H9 (cell line): ENCODE measurements at regions not wholly inside any gene's neighbourhood (a gene's known extent, or its start where the extent isn't known, plus 50 kb on each side); places are given as distances from the start of the nearest gene placed in this dataset.

Experiments used
- DNase-seq: peaks from one replicate; pipeline ENCODE4 v3.0.0-alpha.2; 2017
- H2AFZ ChIP-seq: one replicate; pipeline ENCODE4 v1.6.1; 2013; ENCODE audit warnings: mild to moderate bottlenecking, low read length, control low read depth, moderate library complexity
- H2AK5ac ChIP-seq: 2 replicates; pipeline ENCODE4 v1.6.1; 2013; ENCODE audit warnings: low read length, control low read depth, mixed read lengths; ENCODE audit not compliant: insufficient read length
- H2BK120ac ChIP-seq: one replicate; pipeline ENCODE4 v1.6.1; 2013; ENCODE audit warnings: low read depth, mild to moderate bottlenecking, low read length, control low read depth, inconsistent platforms; ENCODE audit not compliant: poor library complexity, severe bottlenecking
- H2BK12ac ChIP-seq: 2 replicates; pipeline ENCODE4 v1.6.1; 2013; ENCODE audit warnings: low read length, control low read depth, mixed read lengths, low read depth; ENCODE audit not compliant: insufficient read length
- H2BK15ac ChIP-seq: 2 replicates; pipeline ENCODE4 v1.6.1; 2013; ENCODE audit warnings: low read depth, low read length, control low read depth
- H2BK20ac ChIP-seq: one replicate; pipeline ENCODE4 v1.6.1; 2013; ENCODE audit warnings: low read depth, mild to moderate bottlenecking, low read length, control low read depth, inconsistent platforms; ENCODE audit not compliant: poor library complexity, severe bottlenecking
- H2BK5ac ChIP-seq: 2 replicates; pipeline ENCODE4 v1.6.1; 2013; ENCODE audit warnings: low read length, control low read depth, mixed read lengths; ENCODE audit not compliant: insufficient read length
- H3K14ac ChIP-seq: 2 replicates; pipeline ENCODE4 v1.6.1; 2013; ENCODE audit warnings: low read length, control low read depth; ENCODE audit not compliant: insufficient read depth
- H3K18ac ChIP-seq: 2 replicates; pipeline ENCODE4 v1.6.1; 2013; ENCODE audit warnings: low read depth, mild to moderate bottlenecking, mixed read lengths, low read length, control low read depth; ENCODE audit not compliant: insufficient read length
- H3K23ac ChIP-seq: 2 replicates; pipeline ENCODE4 v1.6.1; 2013; ENCODE audit warnings: low read length, control low read depth, mixed read lengths, low read depth; ENCODE audit not compliant: insufficient read length
- H3K23me2 ChIP-seq: 2 replicates; pipeline ENCODE4 v1.6.1; 2013; ENCODE audit warnings: low read depth, mild to moderate bottlenecking, mixed read lengths, low read length, control low read depth; ENCODE audit not compliant: insufficient read length, poor library complexity, severe bottlenecking
- H3K27ac ChIP-seq: 2 replicates; pipeline ENCODE4 v1.5.1; 2013; ENCODE audit warnings: low read length, control low read depth, mixed read lengths, low read depth; ENCODE audit not compliant: insufficient read length
- H3K27me3 ChIP-seq: 2 replicates; pipeline ENCODE4 v1.6.1; 2013; ENCODE audit warnings: low read length, control low read depth, inconsistent platforms; ENCODE audit not compliant: insufficient read depth
- H3K4ac ChIP-seq: 2 replicates; pipeline ENCODE4 v1.6.1; 2013; ENCODE audit warnings: low read depth, mild to moderate bottlenecking, control low read depth, inconsistent platforms, low read length, moderate library complexity
- H3K4me1 ChIP-seq: 2 replicates; pipeline ENCODE4 v1.6.1; 2013; ENCODE audit warnings: low read length, control low read depth, inconsistent platforms; ENCODE audit not compliant: insufficient read depth
- H3K4me2 ChIP-seq: 2 replicates; pipeline ENCODE4 v1.6.1; 2013; ENCODE audit warnings: low read length, control low read depth, mixed read lengths; ENCODE audit not compliant: insufficient read length, insufficient read depth
- H3K56ac ChIP-seq: 2 replicates; pipeline ENCODE4 v1.6.1; 2013; ENCODE audit warnings: low read depth, mild to moderate bottlenecking, mixed read lengths, low read length, control low read depth; ENCODE audit not compliant: insufficient read length
- H3K79me1 ChIP-seq: 2 replicates; pipeline ENCODE4 v1.6.1; 2013; ENCODE audit warnings: low read depth, mild to moderate bottlenecking, moderate library complexity, low read length, control low read depth, inconsistent platforms; ENCODE audit not compliant: insufficient read depth, poor library complexity, severe bottlenecking
- H3K79me2 ChIP-seq: 2 replicates; pipeline ENCODE4 v1.6.1; 2013; ENCODE audit warnings: low read length, control low read depth, inconsistent platforms; ENCODE audit not compliant: insufficient read depth
- H3K9ac ChIP-seq: 2 replicates; pipeline ENCODE4 v1.6.1; 2013; ENCODE audit warnings: low read length, control low read depth, mixed read lengths; ENCODE audit not compliant: insufficient read length; ENCODE audit errors: extremely low read depth
- H3K9me3 ChIP-seq: one replicate; pipeline ENCODE4 v1.6.1; 2013; ENCODE audit warnings: low read depth, low read length, inconsistent platforms; ENCODE audit not compliant: control insufficient read depth
- H3T11ph ChIP-seq: one replicate; pipeline ENCODE4 v1.6.1; 2013; ENCODE audit warnings: mild to moderate bottlenecking, low read length, control low read depth, inconsistent platforms
- H4K20me1 ChIP-seq: one replicate; pipeline ENCODE4 v1.6.1; 2013; ENCODE audit not compliant: control insufficient read depth, insufficient read length, insufficient read depth
- H4K5ac ChIP-seq: 2 replicates; pipeline ENCODE4 v1.6.1; 2013; ENCODE audit warnings: low read depth, mild to moderate bottlenecking, mixed read lengths, low read length, control low read depth; ENCODE audit not compliant: insufficient read length
- H4K8ac ChIP-seq: replicated peaks from 2 replicates; pipeline ENCODE4 v1.6.1; 2013; ENCODE audit warnings: low read length, control low read depth, mixed read lengths, low read depth; ENCODE audit not compliant: insufficient read length
- H4K91ac ChIP-seq: 2 replicates; pipeline ENCODE4 v1.6.1; 2013; ENCODE audit warnings: low read depth, mild to moderate bottlenecking, moderate library complexity, mixed read lengths, low read length, control low read depth; ENCODE audit not compliant: insufficient read length
- H3K27ac Mint-ChIP-seq, 3 experiments: 2 replicates in 2 of 3; 3 replicates in 1 of 3; pipeline ENCODE4 v1.8.0; 2020 to 2021; ENCODE audit warnings: mixed read lengths in 3 of 3, mild to moderate bottlenecking in 1 of 3, moderate library complexity in 1 of 3
- H3K27me3 Mint-ChIP-seq: 2 replicates; pipeline ENCODE4 v1.8.0; 2021; ENCODE audit warnings: low read depth, mild to moderate bottlenecking, moderate library complexity, mixed read lengths
- H3K36me3 Mint-ChIP-seq, 3 experiments: 2 replicates in 2 of 3; 3 replicates in 1 of 3; pipeline ENCODE4 v1.8.0; 2020 to 2021; ENCODE audit warnings: low read depth in 3 of 3, mixed read lengths in 3 of 3; ENCODE audit not compliant: insufficient read depth in 1 of 3
- H3K4me1 Mint-ChIP-seq, 2 experiments: 2 replicates each; pipeline ENCODE4 v1.8.0; 2020; ENCODE audit warnings: mixed read lengths in 2 of 2
- H3K4me3 Mint-ChIP-seq, 2 experiments: 2 replicates in 1 of 2; 3 replicates in 1 of 2; pipeline ENCODE4 v1.8.0; 2020 to 2021; ENCODE audit warnings: mild to moderate bottlenecking in 2 of 2, mixed read lengths in 2 of 2, moderate library complexity in 1 of 2
- H3K9me3 Mint-ChIP-seq, 2 experiments: 2 replicates in 1 of 2; 3 replicates in 1 of 2; pipeline ENCODE4 v1.8.0; 2020; ENCODE audit warnings: mild to moderate bottlenecking in 2 of 2, mixed read lengths in 2 of 2, moderate library complexity in 1 of 2
- WGBS: extraction: QIAGEN DNeasy Blood & Tissue Kit; methylation state at CpG from one replicate; pipeline ENCODE4 v1.1.7; 2013; ENCODE audit warnings: missing lambda C conversion rate, low lambda C conversion rate, mixed read lengths; ENCODE audit not compliant: insufficient read length; ENCODE audit errors: extremely low coverage; 5-methylcytosine and 5-hydroxymethylcytosine counted together
- TF ChIP-seq, protein P1 (sequence below): fragments of 200-600 bp; sonication (generic); conservative IDR thresholded peaks from 3 replicates; pipeline ENCODE4 v1.8.0; 2021; ENCODE audit warnings: antibody characterized with exemption, mild to moderate bottlenecking

DNA sequence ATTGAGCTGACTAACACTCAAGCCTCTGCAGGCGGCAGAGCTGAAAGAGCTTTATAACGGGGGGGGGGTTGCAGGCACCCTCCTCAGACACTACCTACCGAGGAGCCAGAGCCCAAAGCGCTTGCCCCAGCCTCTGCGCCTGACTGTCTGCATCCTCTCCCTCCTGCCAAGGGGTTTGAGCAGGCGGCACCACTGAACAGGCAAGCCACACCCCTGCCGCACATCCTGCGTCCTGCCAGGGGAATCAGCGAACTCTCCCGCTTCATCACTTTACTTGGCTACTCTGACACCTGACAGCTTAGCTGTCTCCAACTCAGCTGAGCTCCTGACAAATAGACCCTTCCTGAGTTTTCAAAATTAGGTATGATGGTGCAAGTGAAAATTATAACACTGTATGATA is 432.6 kb upstream of the ANKRD30A start:
- peaks cover 17 to 20% of the 10 kb centered on the region in 2 experiments for H3K4me1 Mint-ChIP-seq
- TF ChIP-seq, protein P1, sequence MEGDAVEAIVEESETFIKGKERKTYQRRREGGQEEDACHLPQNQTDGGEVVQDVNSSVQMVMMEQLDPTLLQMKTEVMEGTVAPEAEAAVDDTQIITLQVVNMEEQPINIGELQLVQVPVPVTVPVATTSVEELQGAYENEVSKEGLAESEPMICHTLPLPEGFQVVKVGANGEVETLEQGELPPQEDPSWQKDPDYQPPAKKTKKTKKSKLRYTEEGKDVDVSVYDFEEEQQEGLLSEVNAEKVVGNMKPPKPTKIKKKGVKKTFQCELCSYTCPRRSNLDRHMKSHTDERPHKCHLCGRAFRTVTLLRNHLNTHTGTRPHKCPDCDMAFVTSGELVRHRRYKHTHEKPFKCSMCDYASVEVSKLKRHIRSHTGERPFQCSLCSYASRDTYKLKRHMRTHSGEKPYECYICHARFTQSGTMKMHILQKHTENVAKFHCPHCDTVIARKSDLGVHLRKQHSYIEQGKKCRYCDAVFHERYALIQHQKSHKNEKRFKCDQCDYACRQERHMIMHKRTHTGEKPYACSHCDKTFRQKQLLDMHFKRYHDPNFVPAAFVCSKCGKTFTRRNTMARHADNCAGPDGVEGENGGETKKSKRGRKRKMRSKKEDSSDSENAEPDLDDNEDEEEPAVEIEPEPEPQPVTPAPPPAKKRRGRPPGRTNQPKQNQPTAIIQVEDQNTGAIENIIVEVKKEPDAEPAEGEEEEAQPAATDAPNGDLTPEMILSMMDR, result no peak
- DNase-seq, result no peak
- Histone ChIP-seq H2AK5ac (no peak overlapping the region), H4K20me1 (no peaks in the 10 kb centered on the region), H3K18ac (no peak overlapping the region), H3K23ac (no peak overlapping the region), H3K79me2 (no peaks in the 10 kb centered on the region), H3K9ac (no peak overlapping the region), H2AFZ (no peak overlapping the region), H3K4me2 (no peak overlapping the region), H2BK20ac (no peak overlapping the region), H2BK5ac (no peak overlapping the region), H3K27me3 (no peaks in the 10 kb centered on the region), H3K27ac (no peak overlapping the region), H4K5ac (no peak overlapping the region), H3K14ac (no peak overlapping the region), H3T11ph (no peak overlapping the region), H3K23me2 (no peaks in the 10 kb centered on the region), H4K91ac (no peak overlapping the region), H3K79me1 (no peaks in the 10 kb centered on the region), H3K4ac (no peak overlapping the region), H2BK15ac (no peak overlapping the region), H3K56ac (no peak overlapping the region), H3K4me1 (peaks cover 6% of the 10 kb centered on the region; the same call in 1 of the 2 replicates), H3K9me3 (no peaks in the 10 kb centered on the region), H4K8ac (no peak overlapping the region), H2BK120ac (no peak overlapping the region), H2BK12ac (no peak overlapping the region)
- no peaks in the 10 kb centered on the region for H3K36me3 Mint-ChIP-seq
- no peak overlapping the region for H3K27ac Mint-ChIP-seq
- H3K9me3 Mint-ChIP-seq, result no peaks in the 10 kb centered on the region
- no peaks in the 10 kb centered on the region for H3K27me3 Mint-ChIP-seq
- no CpG with 5 or more reads among the region's 10 CpGs for WGBS
- H3K4me3 Mint-ChIP-seq, result no peak overlapping the region
